ENCODE measurements at regions not wholly inside any gene's neighbourhood (a gene's known extent, or its start where the extent isn't known, plus 50 kb on each side); places are given as distances from the start of the nearest gene placed in this dataset.
A peak's percentile ranks its signal among the peaks of the same experiment; 100 is the strongest.

- Histone ChIP-seq H3K27me3 (ENCODE audit: low read depth, low read length) (peaks cover 8% of the 10 kb centered on the region; the same call in 1 of the 2 replicates), H3K79me2 (ENCODE audit: low read length) (no peaks in the 10 kb centered on the region), H3K4me2 (ENCODE audit: low read length) (no peak overlapping the region), H3K9ac (ENCODE audit: low read length) (no peak overlapping the region), H2AFZ (ENCODE audit: low read depth, low read length) (no peak overlapping the region), H3K36me3 (replicated peaks; ENCODE audit: low read depth, low read length) (no peaks in the 10 kb centered on the region), H3K27ac (ENCODE audit: low read length) (no peak overlapping the region), H4K20me1 (ENCODE audit: insufficient read depth, low read length) (no peaks in the 10 kb centered on the region), H3K4me3 (ENCODE audit: low read length) (no peak overlapping the region), H3K4me1 (ENCODE audit: low read length) (no peaks in the 10 kb centered on the region), H3K9me3 (ENCODE audit: insufficient read depth, low read length) (peaks cover 3% of the 10 kb centered on the region; the same call in 1 of the 2 replicates)
- no peak for TF ChIP-seq CTCF (IDR thresholded peaks at IDR 0.05; ENCODE audit: low read depth, low read length)
- no peak for TF ChIP-seq EZH2phosphoT487 (IDR thresholded peaks at IDR 0.05; ENCODE audit: low read depth)
Observed at GRCh38 chr12:94033784-94034183, 114.6 kb upstream of the PLXNC1 start.

DNA sequence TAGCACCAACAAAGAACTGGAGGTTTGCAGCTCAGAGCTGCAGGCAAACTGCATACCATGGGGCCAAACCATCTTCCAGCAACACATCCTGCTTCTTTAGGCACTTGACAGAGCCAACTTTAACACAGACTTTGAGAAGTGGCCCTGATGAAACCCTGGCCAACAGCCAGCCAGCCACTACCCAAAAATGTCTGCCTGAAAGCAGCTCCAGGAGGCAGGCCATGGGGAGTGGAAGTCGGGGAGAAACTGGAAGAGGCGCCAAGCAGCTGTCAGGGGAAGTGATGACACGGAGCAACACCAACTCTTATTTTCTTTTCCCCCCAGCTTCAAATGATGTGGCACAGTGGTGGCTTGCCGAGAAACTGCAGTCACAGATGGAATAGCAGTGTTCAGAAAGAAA is 110.9 kb upstream of the PLXNC1 start:
- Histone ChIP-seq H3K9ac (ENCODE audit: low read length) (no peak overlapping the region), H3K36me3 (replicated peaks; ENCODE audit: low read depth, low read length) (no peaks in the 10 kb centered on the region), H3K27ac (ENCODE audit: low read length) (no peak overlapping the region), H3K27me3 (ENCODE audit: low read depth, low read length) (peaks cover 8% of the 10 kb centered on the region; the same call in 1 of the 2 replicates), H3K79me2 (ENCODE audit: low read length) (no peaks in the 10 kb centered on the region), H4K20me1 (ENCODE audit: insufficient read depth, low read length) (no peaks in the 10 kb centered on the region), H2AFZ (ENCODE audit: low read depth, low read length) (no peak overlapping the region; the same call in 1 of the 2 replicates), H3K9me3 (ENCODE audit: insufficient read depth, low read length) (peaks cover 10% of the 10 kb centered on the region; the same call in 1 of the 2 replicates), H3K4me3 (ENCODE audit: low read length) (no peak overlapping the region), H3K4me1 (ENCODE audit: low read length) (peaks cover 9% of the 10 kb centered on the region), H3K4me2 (ENCODE audit: low read length) (no peak overlapping the region)
- TF ChIP-seq EZH2phosphoT487 (IDR thresholded peaks at IDR 0.05; ENCODE audit: low read depth) (no peak), CTCF (IDR thresholded peaks at IDR 0.05; ENCODE audit: low read depth, low read length) (no peak)

DNA sequence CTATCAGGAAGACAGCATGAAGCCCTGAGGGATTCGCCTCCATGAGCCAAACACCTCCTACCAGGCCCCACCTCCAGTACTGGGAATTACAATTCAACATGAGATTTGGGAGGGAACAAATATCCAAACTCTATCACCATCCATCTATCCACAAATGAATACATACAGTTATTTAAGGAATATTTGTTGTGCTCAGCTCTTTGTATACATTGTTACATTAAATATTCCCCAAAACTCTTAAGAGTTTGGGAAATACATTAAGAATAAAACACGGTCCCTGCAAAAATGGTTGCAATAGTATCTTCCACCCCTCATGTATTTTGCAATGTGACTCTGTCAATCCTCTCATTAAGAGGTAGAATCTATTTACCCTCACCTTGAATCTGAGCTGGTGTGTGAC is 109.8 kb upstream of the PLXNC1 start:
- TF ChIP-seq EZH2phosphoT487 (IDR thresholded peaks at IDR 0.05; ENCODE audit: low read depth) (no peak), CTCF (IDR thresholded peaks at IDR 0.05; ENCODE audit: low read depth, low read length) (no peak)
- no peak overlapping the region for H3K4me3 ChIP-seq (ENCODE audit: low read length)
- H3K9ac ChIP-seq (ENCODE audit: low read length) = no peak overlapping the region
- peaks cover 9% of the 10 kb centered on the region for H3K4me1 ChIP-seq (ENCODE audit: low read length)
- no peak overlapping the region for H2AFZ ChIP-seq (ENCODE audit: low read depth, low read length)
- H3K79me2 ChIP-seq (ENCODE audit: low read length) = no peaks in the 10 kb centered on the region
- H3K9me3 ChIP-seq (ENCODE audit: insufficient read depth, low read length) = peaks cover 10% of the 10 kb centered on the region; the same call in 1 of the 2 replicates
- no peak overlapping the region for H3K27ac ChIP-seq (ENCODE audit: low read length)
- H3K27me3 ChIP-seq (ENCODE audit: low read depth, low read length) = peaks cover 2% of the 10 kb centered on the region; the same call in 1 of the 2 replicates
- H3K36me3 ChIP-seq (replicated peaks; ENCODE audit: low read depth, low read length) = no peaks in the 10 kb centered on the region
- no peak overlapping the region for H3K4me2 ChIP-seq (ENCODE audit: low read length)
- H4K20me1 ChIP-seq (ENCODE audit: insufficient read depth, low read length) = no peaks in the 10 kb centered on the region

- H3K27me3 ChIP-seq (ENCODE audit: low read depth, low read length) = no peaks in the 10 kb centered on the region
- no peak overlapping the region for H3K9ac ChIP-seq (ENCODE audit: low read length)
- H3K27ac ChIP-seq (ENCODE audit: low read length) = no peak overlapping the region
- peak overlapping the region; percentile 45; the same call in 1 of the 2 replicates for H3K4me3 ChIP-seq (ENCODE audit: low read length)
- peak overlapping the region; percentile 45; the same call in 1 of the 2 replicates for H3K4me2 ChIP-seq (ENCODE audit: low read length)
- H4K20me1 ChIP-seq (ENCODE audit: insufficient read depth, low read length) = no peaks in the 10 kb centered on the region
- H3K36me3 ChIP-seq (replicated peaks; ENCODE audit: low read depth, low read length) = no peaks in the 10 kb centered on the region
- H3K79me2 ChIP-seq (ENCODE audit: low read length) = no peaks in the 10 kb centered on the region
- no peak overlapping the region for H2AFZ ChIP-seq (ENCODE audit: low read depth, low read length)
- no peak for TF ChIP-seq CTCF (IDR thresholded peaks at IDR 0.05; ENCODE audit: low read depth, low read length)
- no peak for TF ChIP-seq EZH2phosphoT487 (IDR thresholded peaks at IDR 0.05; ENCODE audit: low read depth)
- peaks cover 9% of the 10 kb centered on the region for H3K4me1 ChIP-seq (ENCODE audit: low read length)
- peaks cover 10% of the 10 kb centered on the region; the same call in 1 of the 2 replicates for H3K9me3 ChIP-seq (ENCODE audit: insufficient read depth, low read length)
Observed at GRCh38 chr12:94039199-94039840, 109.1 kb upstream of the PLXNC1 start.
